Brain microvascular endothelial cell (primary cell): ENCODE measurements at regions not wholly inside any gene's neighbourhood (a gene's known extent, or its start where the extent isn't known, plus 50 kb on each side); places are given as distances from the start of the nearest gene placed in this dataset.
"Not testable (repeated sequence)": the region's sequence is repeated elsewhere in the genome, so short reads cannot be mapped to it uniquely, and the experiment has no call there.

Experiments used
- DNase-seq: peaks from one replicate; pipeline ENCODE4 v3.0.0-alpha.2; 2020
- H3K27ac ChIP-seq: fragments of 250-450 bp; sonication (Bioruptor Pico); 2 replicates; pipeline ENCODE4 v1.5.1; 2020; ENCODE audit warnings: mild to moderate bottlenecking, moderate library complexity
- H3K27me3 ChIP-seq: fragments of 250-450 bp; sonication (Bioruptor Pico); replicated peaks from 2 replicates; pipeline ENCODE4 v1.5.1; 2020; ENCODE audit warnings: mild to moderate bottlenecking
- H3K36me3 ChIP-seq: fragments of 250-450 bp; sonication (Bioruptor Pico); replicated peaks from 2 replicates; pipeline ENCODE4 v1.5.1; 2020; ENCODE audit warnings: mild to moderate bottlenecking
- H3K4me3 ChIP-seq: 2 replicates; pipeline ENCODE4 v1.5.1; 2011; ENCODE audit warnings: low read depth, mild to moderate bottlenecking, control low read depth, low read length, moderate library complexity
- in situ Hi-C: cut with HindIII; loops from 2 replicates; pipeline ENCODE4 v1.10.0; 2017; ENCODE audit warnings: low sequenced_read_pairs, low pct_ligation_motif_present
- TF ChIP-seq, protein P1 (sequence below): IDR thresholded peaks from 2 replicates; pipeline ENCODE4 v1.5.1; 2011; ENCODE audit warnings: low read depth, mild to moderate bottlenecking, moderate library complexity, low read length, control low read depth, inconsistent platforms; ENCODE audit errors: missing control alignments

GRCh38 chr6:139879823-139880356, 505.4 kb upstream of the CITED2 start:
- in situ Hi-C loops: no loop called here
- Histone ChIP-seq H3K27ac (no peak overlapping the region), H3K4me3 (no peak overlapping the region), H3K27me3 (no peaks in the 10 kb centered on the region), H3K36me3 (no peaks in the 10 kb centered on the region)
- TF ChIP-seq, protein P1, sequence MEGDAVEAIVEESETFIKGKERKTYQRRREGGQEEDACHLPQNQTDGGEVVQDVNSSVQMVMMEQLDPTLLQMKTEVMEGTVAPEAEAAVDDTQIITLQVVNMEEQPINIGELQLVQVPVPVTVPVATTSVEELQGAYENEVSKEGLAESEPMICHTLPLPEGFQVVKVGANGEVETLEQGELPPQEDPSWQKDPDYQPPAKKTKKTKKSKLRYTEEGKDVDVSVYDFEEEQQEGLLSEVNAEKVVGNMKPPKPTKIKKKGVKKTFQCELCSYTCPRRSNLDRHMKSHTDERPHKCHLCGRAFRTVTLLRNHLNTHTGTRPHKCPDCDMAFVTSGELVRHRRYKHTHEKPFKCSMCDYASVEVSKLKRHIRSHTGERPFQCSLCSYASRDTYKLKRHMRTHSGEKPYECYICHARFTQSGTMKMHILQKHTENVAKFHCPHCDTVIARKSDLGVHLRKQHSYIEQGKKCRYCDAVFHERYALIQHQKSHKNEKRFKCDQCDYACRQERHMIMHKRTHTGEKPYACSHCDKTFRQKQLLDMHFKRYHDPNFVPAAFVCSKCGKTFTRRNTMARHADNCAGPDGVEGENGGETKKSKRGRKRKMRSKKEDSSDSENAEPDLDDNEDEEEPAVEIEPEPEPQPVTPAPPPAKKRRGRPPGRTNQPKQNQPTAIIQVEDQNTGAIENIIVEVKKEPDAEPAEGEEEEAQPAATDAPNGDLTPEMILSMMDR: no peak
- DNase-seq: no peak

GRCh38 chr6:139879241-139879640, 504.8 kb upstream of the CITED2 start:
- H3K36me3 ChIP-seq, DNase-seq, H3K4me3 ChIP-seq, H3K27me3 ChIP-seq, in situ Hi-C loops, H3K27ac ChIP-seq: not testable (repeated sequence)

DNA sequence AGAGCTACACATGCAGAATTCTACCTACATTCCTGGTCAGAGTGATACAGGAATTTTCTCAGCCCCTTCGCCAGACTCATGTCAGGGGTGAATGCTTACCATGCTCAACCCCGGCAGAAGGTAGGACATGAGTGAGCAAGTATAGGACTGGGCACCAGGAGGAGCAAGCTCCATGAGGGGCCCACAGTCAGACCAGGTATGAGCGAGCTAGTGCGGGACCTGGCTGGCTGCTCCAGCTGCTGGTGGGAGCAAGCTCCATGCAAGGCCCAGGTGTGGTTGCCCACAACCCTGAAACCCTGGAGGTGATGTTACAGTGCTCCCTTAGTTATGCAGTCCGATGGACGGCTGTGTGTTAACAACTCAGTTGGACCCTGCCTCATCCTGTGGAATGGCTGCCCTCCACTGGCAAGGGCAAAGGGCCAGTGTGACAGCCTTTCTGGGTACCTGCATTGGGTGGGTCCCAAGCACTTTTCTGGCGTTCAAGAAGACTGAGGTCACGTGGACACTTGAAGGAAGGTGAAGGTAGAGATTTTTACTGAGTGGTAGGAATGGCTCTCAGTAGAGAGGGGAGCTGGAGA, 503.5 kb upstream of the CITED2 start:
- Histone ChIP-seq H3K27me3 (no peaks in the 10 kb centered on the region), H3K4me3 (no peak overlapping the region), H3K36me3 (no peaks in the 10 kb centered on the region), H3K27ac (no peak overlapping the region)
- DNase-seq: no peak
- in situ Hi-C loops: no loop called here
- TF ChIP-seq, protein P1: no peak

DNA sequence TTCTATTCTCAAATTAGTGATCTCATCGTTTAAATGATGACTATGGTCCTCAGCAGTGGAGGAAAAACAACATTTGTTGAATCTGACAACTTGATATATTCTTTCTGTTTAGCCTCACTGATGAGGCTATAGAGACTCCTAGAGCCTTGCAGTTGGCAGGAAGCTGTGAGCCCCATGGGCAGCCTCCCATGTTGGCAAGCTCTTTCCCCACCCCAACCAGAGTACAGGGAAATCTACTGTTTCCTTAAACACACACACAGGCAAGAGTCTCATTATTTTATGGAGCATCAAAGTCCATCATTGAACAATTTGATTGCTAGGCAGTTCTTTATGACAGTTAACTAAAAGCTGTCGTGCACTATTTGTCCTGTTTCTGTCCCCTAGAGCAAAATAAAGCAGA, 498.2 kb upstream of the CITED2 start:
- Histone ChIP-seq H3K4me3 (no peak overlapping the region), H3K27ac (no peak overlapping the region), H3K27me3 (no peaks in the 10 kb centered on the region), H3K36me3 (no peaks in the 10 kb centered on the region)
- DNase-seq: no peak
- TF ChIP-seq, protein P1: no peak
- in situ Hi-C loops: no loop called here

GRCh38 chr6:139871803-139872510, 497.5 kb upstream of the CITED2 start:
- TF ChIP-seq, protein P1: no peak
- H3K36me3 ChIP-seq: no peaks in the 10 kb centered on the region
- in situ Hi-C loops: no loop called here
- no peaks in the 10 kb centered on the region for H3K27me3 ChIP-seq
- no peak for DNase-seq
- H3K27ac ChIP-seq: no peak overlapping the region
- no peak overlapping the region for H3K4me3 ChIP-seq

GRCh38 chr6:139871165-139871710, 496.8 kb upstream of the CITED2 start:
- H3K27ac ChIP-seq: no peak overlapping the region
- no peak for DNase-seq
- no peak overlapping the region for H3K4me3 ChIP-seq
- no peaks in the 10 kb centered on the region for H3K36me3 ChIP-seq
- TF ChIP-seq, protein P1: no peak
- no peaks in the 10 kb centered on the region for H3K27me3 ChIP-seq
- in situ Hi-C loops: no loop called here
